ENCODE measurements at regions not wholly inside any gene's neighbourhood (a gene's known extent, or its start where the extent isn't known, plus 50 kb on each side); places are given as distances from the start of the nearest gene placed in this dataset.

- Histone ChIP-seq H3K9me3 (ENCODE audit: low read depth) (no peaks in the 10 kb centered on the region), H3K4me2 (ENCODE audit: unreplicated experiment) (no peak overlapping the region), H3K27me3 (replicated peaks; ENCODE audit: insufficient read depth) (no peaks in the 10 kb centered on the region), H3F3A (ENCODE audit: insufficient read depth) (no peaks in the 10 kb centered on the region), H3K36me3 (ENCODE audit: low read depth) (no peaks in the 10 kb centered on the region), H4K20me1 (ENCODE audit: insufficient read depth) (no peaks in the 10 kb centered on the region), H3K27ac (no peak overlapping the region), H3K9me2 (ENCODE audit: insufficient read depth) (no peaks in the 10 kb centered on the region), H3K4me1 (ENCODE audit: insufficient read depth) (no peaks in the 10 kb centered on the region), H3K9ac (no peak overlapping the region), H2AFZ (no peak overlapping the region), H3K4me3 (no peak overlapping the region), H3K79me2 (ENCODE audit: insufficient read depth) (no peaks in the 10 kb centered on the region)
- in situ Hi-C loops (cut with MboI), result no loop called here
- DNase-seq, result no peak
- TF ChIP-seq EZH2 (IDR thresholded peaks at IDR 0.05; ENCODE audit: insufficient read depth, poor library complexity, severe bottlenecking) (no peak), EZH2phosphoT487 (IDR thresholded peaks at IDR 0.05; ENCODE audit: insufficient read depth, low read depth) (no peak)
- 0 to 5% methylated on average over 2 of the region's 2 CpGs for WGBS, 2 experiments (ENCODE audit: low coverage in 1 of 2, low lambda C conversion rate in 2 of 2, missing lambda C conversion rate in 2 of 2)
Observed at GRCh38 chr1:95542936-95543335, 308.9 kb downstream of the RWDD3 start.

DNA sequence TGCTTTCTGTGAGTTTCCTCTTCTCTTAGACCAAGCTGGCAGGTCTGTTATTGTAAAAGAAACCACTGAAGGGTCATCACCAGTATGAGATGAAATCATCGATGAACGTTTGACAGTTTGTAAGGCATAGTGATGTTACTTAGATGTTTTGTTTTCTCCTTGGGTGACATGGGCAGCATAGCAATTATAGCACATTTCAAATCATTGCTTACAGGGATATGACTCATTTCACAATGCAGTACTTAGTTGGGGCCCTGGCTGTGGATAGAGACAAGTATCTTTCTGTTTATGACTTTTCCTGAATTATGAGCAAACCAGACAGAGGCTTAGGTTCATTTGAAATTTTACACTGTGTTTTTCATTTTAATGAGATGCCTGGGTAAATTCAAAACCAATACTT, 313.0 kb downstream of the RWDD3 start:
- no peaks in the 10 kb centered on the region for H3K4me1 ChIP-seq (ENCODE audit: insufficient read depth)
- DNase-seq, result no peak
- WGBS, 2 experiments (ENCODE audit: low coverage in 1 of 2, low lambda C conversion rate in 2 of 2, missing lambda C conversion rate in 2 of 2), result 34 to 46% methylated on average over 2 of the region's 2 CpGs
- TF ChIP-seq EZH2phosphoT487 (IDR thresholded peaks at IDR 0.05; ENCODE audit: insufficient read depth, low read depth) (no peak), EZH2 (IDR thresholded peaks at IDR 0.05; ENCODE audit: insufficient read depth, poor library complexity, severe bottlenecking) (no peak)
- H3F3A ChIP-seq (ENCODE audit: insufficient read depth), result no peaks in the 10 kb centered on the region
- in situ Hi-C loops (cut with MboI), result no loop called here
- H3K9me2 ChIP-seq (ENCODE audit: insufficient read depth), result no peaks in the 10 kb centered on the region
- no peaks in the 10 kb centered on the region for H3K36me3 ChIP-seq (ENCODE audit: low read depth)
- no peak overlapping the region for H3K4me2 ChIP-seq (ENCODE audit: unreplicated experiment)
- no peaks in the 10 kb centered on the region for H3K9me3 ChIP-seq (ENCODE audit: low read depth)
- H3K79me2 ChIP-seq (ENCODE audit: insufficient read depth), result no peaks in the 10 kb centered on the region
- no peak overlapping the region for H3K27ac ChIP-seq
- H3K9ac ChIP-seq, result no peak overlapping the region
- no peak overlapping the region for H2AFZ ChIP-seq
- H3K4me3 ChIP-seq, result no peak overlapping the region
- H3K27me3 ChIP-seq (replicated peaks; ENCODE audit: insufficient read depth), result no peaks in the 10 kb centered on the region
- no peaks in the 10 kb centered on the region for H4K20me1 ChIP-seq (ENCODE audit: insufficient read depth)

DNA sequence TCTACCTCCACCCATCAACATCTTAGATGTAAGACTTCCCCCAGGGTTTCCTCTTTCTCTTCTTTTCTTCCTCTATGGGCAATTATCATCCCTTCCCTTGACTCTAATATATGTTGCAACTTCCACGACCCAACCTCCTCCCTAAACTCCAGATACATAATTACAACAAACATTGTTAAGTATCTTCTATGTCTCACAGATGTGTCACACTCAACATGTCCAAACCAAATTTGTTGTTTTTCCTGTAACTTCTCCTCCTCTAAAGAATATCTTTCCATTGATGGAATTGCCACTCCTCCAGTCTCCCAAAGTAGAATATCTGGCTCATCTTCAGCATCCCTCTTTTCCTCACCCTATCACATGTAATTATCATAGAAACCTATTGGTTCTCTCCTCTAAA, 314.2 kb downstream of the RWDD3 start:
- Histone ChIP-seq H3K36me3 (ENCODE audit: low read depth) (no peaks in the 10 kb centered on the region), H3K9ac (no peak overlapping the region), H3K79me2 (ENCODE audit: insufficient read depth) (no peaks in the 10 kb centered on the region), H3K9me3 (ENCODE audit: low read depth) (no peaks in the 10 kb centered on the region), H3F3A (ENCODE audit: insufficient read depth) (no peaks in the 10 kb centered on the region), H3K4me2 (ENCODE audit: unreplicated experiment) (no peak overlapping the region), H3K4me1 (ENCODE audit: insufficient read depth) (no peaks in the 10 kb centered on the region), H3K9me2 (ENCODE audit: insufficient read depth) (no peaks in the 10 kb centered on the region), H3K4me3 (no peak overlapping the region), H4K20me1 (ENCODE audit: insufficient read depth) (no peaks in the 10 kb centered on the region), H3K27me3 (replicated peaks; ENCODE audit: insufficient read depth) (no peaks in the 10 kb centered on the region), H3K27ac (no peak overlapping the region), H2AFZ (no peak overlapping the region)
- in situ Hi-C loops (cut with MboI), result no loop called here
- DNase-seq, result no peak
- WGBS, 2 experiments (ENCODE audit: low coverage in 1 of 2, low lambda C conversion rate in 2 of 2, missing lambda C conversion rate in 2 of 2), result 4 to 13% methylated on average over 1 of the region's 1 CpG
- TF ChIP-seq EZH2phosphoT487 (IDR thresholded peaks at IDR 0.05; ENCODE audit: insufficient read depth, low read depth) (no peak), EZH2 (IDR thresholded peaks at IDR 0.05; ENCODE audit: insufficient read depth, poor library complexity, severe bottlenecking) (no peak)

- Histone ChIP-seq H3K27me3 (replicated peaks; ENCODE audit: insufficient read depth) (no peaks in the 10 kb centered on the region), H4K20me1 (ENCODE audit: insufficient read depth) (no peaks in the 10 kb centered on the region), H3K9me2 (ENCODE audit: insufficient read depth) (no peaks in the 10 kb centered on the region), H3K36me3 (ENCODE audit: low read depth) (no peaks in the 10 kb centered on the region), H3K4me1 (ENCODE audit: insufficient read depth) (no peaks in the 10 kb centered on the region), H3K79me2 (ENCODE audit: insufficient read depth) (no peaks in the 10 kb centered on the region), H3K4me2 (ENCODE audit: unreplicated experiment) (no peak overlapping the region), H3K9me3 (ENCODE audit: low read depth) (no peaks in the 10 kb centered on the region), H3K4me3 (no peak overlapping the region), H3K27ac (no peak overlapping the region), H3K9ac (no peak overlapping the region), H2AFZ (no peak overlapping the region), H3F3A (ENCODE audit: insufficient read depth) (no peaks in the 10 kb centered on the region)
- no peak for DNase-seq
- TF ChIP-seq EZH2 (IDR thresholded peaks at IDR 0.05; ENCODE audit: insufficient read depth, poor library complexity, severe bottlenecking), result no peak
- no peak for TF ChIP-seq EZH2phosphoT487 (IDR thresholded peaks at IDR 0.05; ENCODE audit: insufficient read depth, low read depth)
- in situ Hi-C loops (cut with MboI), result no loop called here
Observed at GRCh38 chr1:95551201-95551600, 317.2 kb downstream of the RWDD3 start.

- Histone ChIP-seq H3K79me2 (ENCODE audit: insufficient read depth) (no peaks in the 10 kb centered on the region), H3K9ac (no peak overlapping the region), H3K27ac (no peak overlapping the region), H3F3A (ENCODE audit: insufficient read depth) (no peaks in the 10 kb centered on the region), H3K4me3 (no peak overlapping the region), H4K20me1 (ENCODE audit: insufficient read depth) (no peaks in the 10 kb centered on the region), H3K36me3 (ENCODE audit: low read depth) (no peaks in the 10 kb centered on the region), H3K9me2 (ENCODE audit: insufficient read depth) (no peaks in the 10 kb centered on the region), H3K27me3 (replicated peaks; ENCODE audit: insufficient read depth) (no peaks in the 10 kb centered on the region), H3K4me1 (ENCODE audit: insufficient read depth) (no peaks in the 10 kb centered on the region), H3K4me2 (ENCODE audit: unreplicated experiment) (no peak overlapping the region), H3K9me3 (ENCODE audit: low read depth) (no peaks in the 10 kb centered on the region), H2AFZ (no peak overlapping the region)
- in situ Hi-C loops (cut with MboI), result no loop called here
- DNase-seq, result no peak
- TF ChIP-seq EZH2phosphoT487 (IDR thresholded peaks at IDR 0.05; ENCODE audit: insufficient read depth, low read depth), result no peak
- no peak for TF ChIP-seq EZH2 (IDR thresholded peaks at IDR 0.05; ENCODE audit: insufficient read depth, poor library complexity, severe bottlenecking)
- 26 to 31% methylated on average over 5 of the region's 5 CpGs for WGBS, 2 experiments (ENCODE audit: low coverage in 1 of 2, low lambda C conversion rate in 2 of 2, missing lambda C conversion rate in 2 of 2)
Observed at GRCh38 chr1:95553595-95553994, 319.6 kb downstream of the RWDD3 start.
